Esophagus muscularis mucosa (tissue), 4 donors: ENCODE measurements at regions not wholly inside any gene's neighbourhood (a gene's known extent, or its start where the extent isn't known, plus 50 kb on each side); places are given as distances from the start of the nearest gene placed in this dataset.

Source experiments
- DNase-seq: peaks from one replicate; pipeline ENCODE4 v3.0.0-alpha.2; 2017; ENCODE audit errors: extremely low spot score
- H3K27ac ChIP-seq, 4 donors: fragments of 200-600 bp; sonication (generic); replicated peaks in 1 of 4; 1 replicate in 3 of 4; 2 replicates in 1 of 4; pipeline ENCODE4 v1.5.1; 2016 to 2019; ENCODE audit warnings: mild to moderate bottlenecking in 1 of 4
- H3K27me3 ChIP-seq, 4 donors: fragments of 200-600 bp; sonication (generic); one replicate each; pipeline versions ENCODE4 v1.5.1 to v1.6.0; 2016 to 2019
- H3K36me3 ChIP-seq, 4 donors: fragments of 200-600 bp; sonication (generic); one replicate each; pipeline ENCODE4 v1.5.1; 2016 to 2019
- H3K4me1 ChIP-seq, 4 donors: fragments of 200-600 bp; sonication (generic); one replicate each; pipeline ENCODE4 v1.5.1; 2016 to 2019
- H3K4me3 ChIP-seq, 4 donors: fragments of 200-600 bp; sonication (generic); 1 replicate in 2 of 4; 2 replicates in 2 of 4; pipeline ENCODE4 v1.5.1; 2016 to 2019; ENCODE audit warnings: mild to moderate bottlenecking in 4 of 4, moderate library complexity in 1 of 4
- H3K9me3 ChIP-seq, 4 donors: fragments of 200-600 bp; sonication (generic); 1 replicate in 3 of 4; 2 replicates in 1 of 4; pipeline ENCODE4 v1.5.1; 2016 to 2019
- EP300 ChIP-seq: sonication (generic); formaldehyde crosslinking; IDR thresholded peaks from one replicate; pipeline ENCODE4 v1.6.1; 2017; ENCODE audit warnings: antibody characterized with exemption
- POLR2A ChIP-seq: fragments of 450-650 bp; IDR thresholded peaks from one replicate; pipeline ENCODE4 v1.6.1; 2017; ENCODE audit warnings: antibody characterized with exemption, moderate library complexity, mild to moderate bottlenecking, low read depth
- POLR2AphosphoS5 ChIP-seq, 2 donors: sonication (generic); formaldehyde crosslinking; IDR thresholded peaks; one replicate each; pipeline ENCODE4 v1.6.1; 2017; ENCODE audit warnings: antibody characterized with exemption in 2 of 2
- WGBS: methylation state at CpG from one replicate; pipeline ENCODE4 v1.1.5; 2018; 5-methylcytosine and 5-hydroxymethylcytosine counted together
- intact Hi-C: fragments of 100-400 bp; cut with DNase I; formaldehyde crosslinking; loops from one replicate; pipeline ENCODE4 v1.15.1; 2023
- TF ChIP-seq, protein P1 (sequence below), 3 experiments: fragments of 200-600 bp in 2 of 3; fragments of 450-650 bp in 1 of 3; sonication (generic) in 2 of 3; IDR thresholded peaks; one replicate each; pipeline ENCODE4 v1.5.1; 2017 to 2019; ENCODE audit warnings: antibody characterized with exemption in 3 of 3, mild to moderate bottlenecking in 2 of 3, moderate library complexity in 1 of 3

GRCh38 chr15:62218841-62219240 lies 53.8 kb upstream of the C2CD4B start:
- intact Hi-C loops, result no loop called here
- peak; percentile 14 for DNase-seq
- H3K4me3 ChIP-seq, result no peak overlapping the region
- no peak overlapping the region for H3K27ac ChIP-seq
- TF ChIP-seq POLR2AphosphoS5 (IDR thresholded peaks at IDR 0.05), result no peak
- no peaks in the 10 kb centered on the region for H3K4me1 ChIP-seq
- WGBS, result 96% methylated on average over 14 of the region's 15 CpGs
- no peaks in the 10 kb centered on the region for H3K36me3 ChIP-seq
- peaks cover 0 to 38% (median 25%) of the 10 kb centered on the region in 4 donors for H3K9me3 ChIP-seq
- no peaks in the 10 kb centered on the region for H3K27me3 ChIP-seq

DNA sequence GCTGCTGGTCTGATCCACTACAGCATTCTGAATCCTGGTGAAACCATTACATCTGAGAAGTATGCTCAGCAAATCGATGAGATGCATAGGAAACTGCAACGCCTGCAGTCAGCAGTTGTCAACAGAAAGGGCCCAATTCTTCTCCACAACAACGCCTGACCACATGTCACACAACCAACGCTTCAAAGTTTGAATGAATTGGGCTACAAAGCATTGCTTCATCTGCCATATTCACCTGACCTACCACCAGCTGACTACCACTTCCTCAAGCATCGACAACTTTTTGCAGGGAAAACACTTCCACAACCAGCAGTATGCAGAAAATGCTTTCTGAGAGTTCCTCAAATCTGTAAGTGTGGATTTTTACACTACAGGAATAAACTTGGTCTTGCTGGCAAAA lies 54.7 kb upstream of the C2CD4B start:
- intact Hi-C loops, result no loop called here

DNA sequence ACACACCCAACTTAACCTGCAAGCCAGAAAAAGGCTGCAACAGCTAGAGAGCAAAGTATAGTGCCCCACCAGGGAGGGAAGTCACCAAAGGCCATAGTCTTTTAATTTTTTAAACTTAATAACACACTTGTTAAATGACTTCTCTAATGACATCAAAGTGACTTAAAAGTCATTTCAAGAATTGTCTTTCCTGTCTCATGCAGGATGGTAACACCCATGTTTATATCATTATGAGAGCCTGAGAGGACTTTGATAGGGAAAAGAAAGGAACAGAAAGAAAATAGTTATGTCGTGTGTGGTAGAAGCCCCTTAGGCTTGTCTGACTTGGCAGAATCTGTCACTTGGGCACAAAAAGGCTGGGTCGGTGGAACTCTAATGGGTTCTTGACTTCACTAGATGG lies 57.9 kb upstream of the C2CD4B start:
- 69% methylated on average over 2 of the region's 2 CpGs for WGBS
- H3K36me3 ChIP-seq, result no peaks in the 10 kb centered on the region
- H3K27ac ChIP-seq, result no peak overlapping the region
- H3K4me3 ChIP-seq, result no peak overlapping the region
- H3K9me3 ChIP-seq, result peaks cover 0 to 9% (median 3%) of the 10 kb centered on the region in 4 donors
- intact Hi-C loops, result no loop called here
- H3K27me3 ChIP-seq, result no peaks in the 10 kb centered on the region
- H3K4me1 ChIP-seq, result no peaks in the 10 kb centered on the region
- TF ChIP-seq POLR2AphosphoS5 (IDR thresholded peaks at IDR 0.05), result no peak
- no peak for TF ChIP-seq POLR2A
- TF ChIP-seq, protein P1, sequence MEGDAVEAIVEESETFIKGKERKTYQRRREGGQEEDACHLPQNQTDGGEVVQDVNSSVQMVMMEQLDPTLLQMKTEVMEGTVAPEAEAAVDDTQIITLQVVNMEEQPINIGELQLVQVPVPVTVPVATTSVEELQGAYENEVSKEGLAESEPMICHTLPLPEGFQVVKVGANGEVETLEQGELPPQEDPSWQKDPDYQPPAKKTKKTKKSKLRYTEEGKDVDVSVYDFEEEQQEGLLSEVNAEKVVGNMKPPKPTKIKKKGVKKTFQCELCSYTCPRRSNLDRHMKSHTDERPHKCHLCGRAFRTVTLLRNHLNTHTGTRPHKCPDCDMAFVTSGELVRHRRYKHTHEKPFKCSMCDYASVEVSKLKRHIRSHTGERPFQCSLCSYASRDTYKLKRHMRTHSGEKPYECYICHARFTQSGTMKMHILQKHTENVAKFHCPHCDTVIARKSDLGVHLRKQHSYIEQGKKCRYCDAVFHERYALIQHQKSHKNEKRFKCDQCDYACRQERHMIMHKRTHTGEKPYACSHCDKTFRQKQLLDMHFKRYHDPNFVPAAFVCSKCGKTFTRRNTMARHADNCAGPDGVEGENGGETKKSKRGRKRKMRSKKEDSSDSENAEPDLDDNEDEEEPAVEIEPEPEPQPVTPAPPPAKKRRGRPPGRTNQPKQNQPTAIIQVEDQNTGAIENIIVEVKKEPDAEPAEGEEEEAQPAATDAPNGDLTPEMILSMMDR (IDR thresholded peaks at IDR 0.05), result no peak
- TF ChIP-seq EP300, result no peak
- DNase-seq, result no peak

More for the DNA sequence above, 54.7 kb upstream of the C2CD4B start:
- no peak overlapping the region for H3K27ac ChIP-seq
- TF ChIP-seq POLR2A (no peak), EP300 (no peak), POLR2AphosphoS5 (IDR thresholded peaks at IDR 0.05) (no peak)
- TF ChIP-seq, protein P1 (IDR thresholded peaks at IDR 0.05), result no peak
- H3K4me3 ChIP-seq, result no peak overlapping the region
- DNase-seq, result peak; percentile 42
- 77% methylated on average over 5 of the region's 5 CpGs for WGBS
- H3K9me3 ChIP-seq, result peaks cover 0 to 38% (median 25%) of the 10 kb centered on the region in 4 donors
- H3K36me3 ChIP-seq, result no peaks in the 10 kb centered on the region
- no peaks in the 10 kb centered on the region for H3K4me1 ChIP-seq
- H3K27me3 ChIP-seq, result no peaks in the 10 kb centered on the region

- no peaks in the 10 kb centered on the region for H3K36me3 ChIP-seq
- DNase-seq, result no peak
- H3K4me3 ChIP-seq, result no peak overlapping the region
- intact Hi-C loops, result loop anchor here (1.0 kb wide), 1 partner anchor 16 kb away; no protein-coding TSS in a partner anchor
- TF ChIP-seq POLR2AphosphoS5 (IDR thresholded peaks at IDR 0.05), result no peak
- no peak for TF ChIP-seq EP300
- no peak for TF ChIP-seq POLR2A
- TF ChIP-seq, protein P1 (IDR thresholded peaks at IDR 0.05), result no peak
- WGBS, result 80% methylated on average over 1 of the region's 1 CpG
- no peaks in the 10 kb centered on the region for H3K4me1 ChIP-seq
- no peaks in the 10 kb centered on the region for H3K9me3 ChIP-seq
- no peaks in the 10 kb centered on the region for H3K27me3 ChIP-seq
- H3K27ac ChIP-seq, result no peak overlapping the region
Measured at GRCh38 chr15:62228604-62229003, 63.5 kb upstream of the C2CD4B start.

GRCh38 chr15:62231856-62232255 lies 66.8 kb upstream of the C2CD4B start:
- no peaks in the 10 kb centered on the region for H3K9me3 ChIP-seq
- no peak for DNase-seq
- no peaks in the 10 kb centered on the region for H3K4me1 ChIP-seq
- WGBS, result 63% methylated on average over 3 of the region's 3 CpGs
- TF ChIP-seq POLR2AphosphoS5 (IDR thresholded peaks at IDR 0.05), result no peak
- no peak for TF ChIP-seq EP300
- TF ChIP-seq POLR2A, result no peak
- TF ChIP-seq, protein P1 (IDR thresholded peaks at IDR 0.05), result no peak
- H3K4me3 ChIP-seq, result no peak overlapping the region
- no peaks in the 10 kb centered on the region for H3K36me3 ChIP-seq
- H3K27ac ChIP-seq, result no peak overlapping the region
- no peaks in the 10 kb centered on the region for H3K27me3 ChIP-seq
- intact Hi-C loops, result no loop called here
